G401 (cell line): ENCODE measurements at regions not wholly inside any gene's neighbourhood (a gene's known extent, or its start where the extent isn't known, plus 50 kb on each side); places are given as distances from the start of the nearest gene placed in this dataset.
"Not testable (repeated sequence)": the region's sequence is repeated elsewhere in the genome, so short reads cannot be mapped to it uniquely, and the experiment has no call there.

Experiments
- DNase-seq: peaks from one replicate; pipeline ENCODE4 v3.0.0-alpha.2; 2015; ENCODE audit warnings: low spot score
- in situ Hi-C: cut with HindIII; loops from 2 replicates; pipeline ENCODE4 v1.10.0; 2016; ENCODE audit warnings: low sequenced_read_pairs, mixed read lengths

DNA sequence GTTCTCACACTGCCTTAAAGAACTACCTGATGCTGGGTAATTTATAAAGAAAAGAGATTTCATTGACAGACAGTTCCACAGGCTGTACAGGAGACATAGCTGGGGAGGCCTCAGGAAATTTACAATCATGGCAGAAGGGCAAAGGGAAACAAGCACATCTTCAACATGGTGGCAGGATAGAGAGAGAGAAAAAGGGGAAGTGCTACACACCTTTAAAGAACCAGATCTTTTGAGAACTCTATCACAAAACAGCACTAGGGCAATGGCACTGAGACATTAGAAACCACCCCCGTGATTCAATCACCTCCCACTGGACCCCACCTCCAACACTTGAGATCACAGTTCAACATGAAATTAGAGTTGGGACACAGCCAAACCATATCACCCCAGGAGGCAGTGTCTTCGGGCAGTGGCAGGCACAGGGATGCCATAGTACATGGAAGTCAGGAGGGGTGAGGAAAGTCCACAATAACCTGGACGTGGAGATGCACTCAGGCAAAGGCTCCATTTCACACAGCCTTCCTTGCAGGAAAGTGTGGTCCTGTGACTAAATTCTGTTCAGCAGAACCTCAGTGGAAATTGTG lies 120.4 kb upstream of the SERPINE2 start:
- no peak for DNase-seq
- in situ Hi-C loops = no loop called here

- in situ Hi-C loops = no loop called here
- no peak for DNase-seq
These were observed 119.7 kb upstream of the SERPINE2 start for GRCh38 chr2:224158831-224159230.

DNA sequence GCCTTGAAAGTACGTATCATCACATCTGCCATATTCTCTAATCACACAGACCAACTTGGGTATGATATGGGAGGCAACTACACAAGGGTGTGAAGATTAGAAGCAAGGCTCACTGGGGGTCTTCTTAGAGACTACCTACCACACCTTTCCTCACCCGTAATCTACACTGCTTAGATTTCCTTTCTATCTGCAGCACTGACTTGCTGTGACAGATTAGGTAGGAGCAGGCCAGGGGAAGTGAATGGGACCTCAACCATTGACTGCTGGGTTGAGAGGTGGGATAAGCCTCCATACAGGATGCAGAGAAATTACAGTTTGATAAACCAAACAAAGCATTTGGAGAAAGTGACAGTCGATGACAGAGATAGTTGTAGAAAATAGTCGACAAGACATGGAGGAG lies 119.0 kb upstream of the SERPINE2 start:
- in situ Hi-C loops = no loop called here
- DNase-seq = no peak

DNA sequence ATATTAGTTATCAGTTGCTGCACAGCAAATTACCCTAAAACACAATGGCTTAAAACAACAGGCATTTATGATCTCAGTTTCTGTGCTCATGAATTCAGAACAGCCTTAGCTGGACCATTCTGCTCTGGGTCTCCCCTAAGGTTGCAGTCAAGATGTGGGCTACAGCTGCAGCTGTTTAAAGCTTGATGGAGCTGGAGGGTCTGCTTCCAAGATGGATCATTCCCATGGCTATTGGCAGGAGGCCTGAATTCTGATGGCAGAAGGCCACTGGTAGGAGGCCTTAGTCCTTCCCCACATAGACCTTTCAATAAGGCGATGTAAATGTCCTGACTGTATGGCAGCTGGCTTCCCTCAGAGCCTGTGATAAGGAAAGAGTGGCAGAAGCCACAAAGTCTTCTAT lies 118.6 kb upstream of the SERPINE2 start:
- in situ Hi-C loops = no loop called here
- DNase-seq = no peak

DNA sequence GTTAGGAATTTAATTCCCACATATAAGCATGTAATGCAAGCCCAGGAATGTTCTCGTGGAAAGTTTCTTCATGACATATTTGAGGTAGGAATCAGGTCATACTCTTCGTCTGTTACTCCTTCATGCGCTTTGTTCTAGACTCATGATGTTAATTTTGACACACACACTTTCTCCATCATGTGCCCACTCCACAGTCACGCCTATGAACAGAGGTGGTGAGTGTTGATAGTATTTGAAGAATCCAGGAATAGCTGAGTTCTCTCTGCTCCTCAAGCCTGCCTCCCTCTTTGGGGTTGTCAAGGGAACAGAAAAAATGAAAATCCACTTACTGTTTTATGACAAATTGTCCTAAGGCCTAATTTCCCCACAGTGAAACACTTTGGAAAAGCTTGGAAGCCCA lies 117.3 kb upstream of the SERPINE2 start:
- in situ Hi-C loops = no loop called here
- DNase-seq = no peak

DNA sequence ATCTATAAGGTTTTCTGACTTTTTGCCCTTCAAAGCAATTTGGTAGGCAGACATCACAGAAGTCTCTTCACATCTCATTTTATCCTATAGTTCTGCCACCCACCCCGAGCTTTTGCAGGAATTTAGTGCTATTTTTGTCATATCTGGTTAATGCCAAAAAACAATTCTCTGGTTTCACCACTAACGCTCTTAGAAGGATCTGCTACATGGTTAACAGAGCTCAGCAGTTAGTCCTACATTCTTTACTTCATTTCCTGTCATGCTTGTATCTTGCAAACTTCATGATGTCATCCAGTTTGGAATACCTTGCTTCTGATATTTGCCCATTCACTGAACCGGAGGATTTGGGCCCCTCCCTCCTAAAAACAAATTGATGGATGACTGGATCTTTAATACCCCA lies 116.8 kb upstream of the SERPINE2 start:
- DNase-seq = no peak
- in situ Hi-C loops = no loop called here

GRCh38 chr2:224155371-224155770 lies 116.3 kb upstream of the SERPINE2 start:
- DNase-seq = no peak
- in situ Hi-C loops = no loop called here

DNA sequence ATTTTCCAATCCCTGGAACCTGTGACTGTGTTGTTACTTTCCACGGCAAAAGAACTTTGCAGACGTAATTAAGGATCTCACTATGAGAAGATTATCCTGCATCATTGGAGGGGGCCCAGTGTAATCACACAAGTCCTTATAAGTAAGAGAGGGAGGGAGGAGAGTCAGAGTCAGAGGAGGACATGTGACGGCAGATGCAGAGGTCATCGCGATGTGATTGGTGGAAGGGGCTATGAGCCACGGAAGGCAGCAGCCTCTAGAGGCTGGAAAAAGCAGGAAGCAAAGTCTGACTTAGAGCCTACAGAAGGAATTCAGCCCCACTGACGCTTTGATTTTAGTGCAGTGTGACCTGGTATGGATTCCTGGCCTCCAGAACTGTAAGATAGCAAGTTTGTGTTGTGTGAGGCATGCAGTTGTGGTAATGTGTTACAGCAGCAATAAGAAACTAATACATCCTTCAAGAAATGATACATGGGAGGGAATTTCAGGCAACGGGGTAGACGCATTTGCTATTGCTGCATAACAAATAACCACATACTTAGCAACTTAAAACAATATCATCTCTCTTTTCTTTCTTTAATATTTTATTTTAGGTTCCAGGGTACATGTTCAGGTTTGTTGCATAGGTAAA lies 112.7 kb upstream of the SERPINE2 start:
- DNase-seq = no peak
- in situ Hi-C loops = no loop called here

GRCh38 chr2:224151161-224151560 lies 112.1 kb upstream of the SERPINE2 start:
- in situ Hi-C loops = no loop called here
- no peak for DNase-seq

GRCh38 chr2:224148058-224148457 lies 109.0 kb upstream of the SERPINE2 start:
- DNase-seq, in situ Hi-C loops: not testable (repeated sequence)

- DNase-seq = no peak
- in situ Hi-C loops = no loop called here
These were observed 108.1 kb upstream of the SERPINE2 start for GRCh38 chr2:224147174-224147573.

GRCh38 chr2:224146356-224147160 lies 107.5 kb upstream of the SERPINE2 start:
- DNase-seq = no peak
- in situ Hi-C loops = no loop called here

GRCh38 chr2:224145751-224146355 lies 106.8 kb upstream of the SERPINE2 start:
- in situ Hi-C loops = no loop called here
- no peak for DNase-seq

DNA sequence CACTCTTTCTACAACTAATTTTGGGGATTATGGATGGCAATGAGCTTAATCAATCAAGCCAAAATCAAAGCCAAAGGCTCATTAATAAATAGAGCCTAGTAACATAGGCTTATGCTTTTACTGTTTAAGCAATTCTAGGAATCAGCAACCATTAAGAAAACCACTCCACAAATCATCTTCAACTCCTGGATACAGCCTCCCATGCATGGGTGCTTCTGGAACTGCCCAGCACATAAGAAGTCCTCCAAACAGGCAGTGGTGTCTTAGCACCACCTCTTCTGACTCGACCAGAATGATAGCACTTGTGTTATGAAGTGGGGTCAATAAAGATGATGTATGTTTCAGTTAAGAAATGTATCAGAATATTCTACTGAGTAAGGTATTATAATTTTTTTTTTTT lies 104.4 kb upstream of the SERPINE2 start:
- no peak for DNase-seq
- in situ Hi-C loops = no loop called here

GRCh38 chr2:224142397-224143312 lies 103.6 kb upstream of the SERPINE2 start:
- no peak for DNase-seq
- in situ Hi-C loops = no loop called here

- in situ Hi-C loops = no loop called here
- no peak for DNase-seq
These were observed 102.2 kb upstream of the SERPINE2 start for GRCh38 chr2:224141304-224141703.

DNA sequence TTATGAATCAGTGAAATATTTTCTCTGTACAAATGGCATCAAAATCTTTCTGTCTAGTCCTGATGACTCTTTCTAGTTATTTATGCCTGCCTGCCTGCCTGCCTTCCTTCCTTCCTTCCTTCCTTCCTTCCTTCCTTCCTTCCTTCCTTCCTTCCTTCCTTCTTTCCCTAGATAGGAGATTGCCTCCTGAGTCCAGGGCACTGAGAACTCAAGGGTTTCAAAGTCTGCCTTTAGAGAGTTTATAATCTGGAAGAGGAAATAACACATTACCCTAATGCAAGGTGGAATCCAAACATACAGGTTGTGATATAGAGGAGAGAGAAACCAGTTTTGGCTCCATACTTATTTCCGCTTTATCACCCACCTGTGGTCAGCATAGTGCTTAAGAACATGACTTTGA lies 98.1 kb upstream of the SERPINE2 start:
- in situ Hi-C loops = no loop called here
- DNase-seq = no peak

GRCh38 chr2:224136396-224136795 lies 97.3 kb upstream of the SERPINE2 start:
- in situ Hi-C loops = no loop called here

DNA sequence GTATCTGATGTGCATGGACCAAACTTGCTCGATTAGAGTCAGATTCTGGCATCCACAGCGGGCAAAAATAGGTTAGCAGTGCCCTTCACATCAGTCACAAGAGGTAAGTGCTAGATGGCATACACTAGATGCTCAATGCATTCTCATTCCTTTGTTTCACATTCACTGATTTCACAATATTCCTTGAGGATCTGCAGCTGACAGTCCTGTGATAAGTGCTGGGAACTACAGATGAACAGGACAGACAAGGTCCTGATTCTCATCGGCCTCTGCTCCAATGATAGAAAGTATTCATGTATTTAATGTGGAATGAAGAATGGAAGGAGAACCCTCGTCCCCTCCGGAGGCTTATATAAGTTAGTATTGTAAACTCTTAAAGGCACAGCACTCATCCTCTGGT lies 96.8 kb upstream of the SERPINE2 start:
- DNase-seq = no peak
- in situ Hi-C loops = no loop called here

More at GRCh38 chr2:224136396-224136795, 97.3 kb upstream of the SERPINE2 start:
- DNase-seq = no peak
